ENCODE measurements at regions not wholly inside any gene's neighbourhood (a gene's known extent, or its start where the extent isn't known, plus 50 kb on each side); places are given as distances from the start of the nearest gene placed in this dataset.

DNA sequence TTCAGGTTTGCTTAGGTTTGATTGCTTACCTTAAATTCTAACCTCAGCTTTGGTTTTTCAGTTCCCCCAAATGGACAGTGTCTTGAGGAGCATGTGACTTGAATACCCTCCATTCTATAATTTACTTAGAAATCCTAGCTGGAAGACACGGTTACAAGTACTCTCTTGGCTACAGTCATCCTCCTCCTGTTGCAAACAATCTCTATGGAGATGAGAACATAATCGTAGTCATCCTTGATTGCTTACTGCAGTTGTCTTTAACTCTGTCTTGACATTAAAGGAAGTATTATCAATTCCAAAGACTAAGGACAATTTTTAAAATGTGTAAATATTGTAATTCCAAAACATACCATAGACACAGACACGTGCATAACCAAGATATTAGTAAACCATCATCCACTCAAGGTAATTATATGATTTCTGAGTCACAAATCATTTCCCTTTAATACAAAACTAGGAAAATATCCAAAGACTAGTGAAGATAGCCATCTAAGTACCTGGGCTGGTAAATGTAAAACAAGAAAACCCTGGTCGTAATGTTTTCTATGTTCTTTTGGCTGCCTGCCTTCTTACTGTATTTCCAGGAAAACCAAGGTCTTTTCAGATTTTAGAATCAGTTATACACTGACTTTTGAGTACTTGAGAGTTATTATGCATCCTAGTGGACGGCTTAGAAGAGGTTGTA lies 149.9 kb downstream of the CHRM3 start:
- TF ChIP-seq, protein P1, sequence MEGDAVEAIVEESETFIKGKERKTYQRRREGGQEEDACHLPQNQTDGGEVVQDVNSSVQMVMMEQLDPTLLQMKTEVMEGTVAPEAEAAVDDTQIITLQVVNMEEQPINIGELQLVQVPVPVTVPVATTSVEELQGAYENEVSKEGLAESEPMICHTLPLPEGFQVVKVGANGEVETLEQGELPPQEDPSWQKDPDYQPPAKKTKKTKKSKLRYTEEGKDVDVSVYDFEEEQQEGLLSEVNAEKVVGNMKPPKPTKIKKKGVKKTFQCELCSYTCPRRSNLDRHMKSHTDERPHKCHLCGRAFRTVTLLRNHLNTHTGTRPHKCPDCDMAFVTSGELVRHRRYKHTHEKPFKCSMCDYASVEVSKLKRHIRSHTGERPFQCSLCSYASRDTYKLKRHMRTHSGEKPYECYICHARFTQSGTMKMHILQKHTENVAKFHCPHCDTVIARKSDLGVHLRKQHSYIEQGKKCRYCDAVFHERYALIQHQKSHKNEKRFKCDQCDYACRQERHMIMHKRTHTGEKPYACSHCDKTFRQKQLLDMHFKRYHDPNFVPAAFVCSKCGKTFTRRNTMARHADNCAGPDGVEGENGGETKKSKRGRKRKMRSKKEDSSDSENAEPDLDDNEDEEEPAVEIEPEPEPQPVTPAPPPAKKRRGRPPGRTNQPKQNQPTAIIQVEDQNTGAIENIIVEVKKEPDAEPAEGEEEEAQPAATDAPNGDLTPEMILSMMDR (IDR thresholded peaks at IDR 0.05) = no peak
- TF ChIP-seq EP300 (IDR thresholded peaks at IDR 0.05) = no peak
- no peak for TF ChIP-seq POLR2A (IDR thresholded peaks at IDR 0.05)
- TF ChIP-seq POLR2AphosphoS5 (IDR thresholded peaks at IDR 0.05) = no peak

Measured in stomach (tissue), 4 donors.